NCI-H2107 (cell line): ENCODE measurements at regions not wholly inside any gene's neighbourhood (a gene's known extent, or its start where the extent isn't known, plus 50 kb on each side); places are given as distances from the start of the nearest gene placed in this dataset.

Source experiments
- DNase-seq: peaks from one replicate; lab custom pipeline; 2025; lab: John Stamatoyannopoulos, UW

DNA sequence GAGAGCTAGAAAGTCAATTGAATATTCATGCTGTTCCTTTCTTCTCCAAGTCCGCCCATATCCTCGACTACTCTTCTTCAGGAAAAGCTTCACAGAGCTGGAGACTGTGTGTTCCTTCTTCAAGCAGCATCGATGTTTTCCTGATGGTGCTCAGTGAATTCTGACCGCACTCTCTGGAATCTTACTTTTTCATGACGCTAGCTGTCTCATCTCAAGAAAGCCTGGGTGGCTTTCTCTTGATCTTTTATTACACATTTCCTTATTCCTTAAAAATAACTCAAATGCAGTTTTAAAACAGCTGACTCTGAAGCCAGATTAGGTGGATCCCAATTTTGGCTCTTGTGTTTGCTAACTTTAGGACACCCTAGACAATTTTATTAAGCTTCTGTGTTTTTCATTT is 1245.1 kb upstream of the LRRTM1 start:
- no peak for DNase-seq

GRCh38 chr2:81545626-81546025 is 1241.1 kb upstream of the LRRTM1 start:
- DNase-seq = no peak

- no peak for DNase-seq
Observed at GRCh38 chr2:81542119-81542518, 1237.6 kb upstream of the LRRTM1 start.

DNA sequence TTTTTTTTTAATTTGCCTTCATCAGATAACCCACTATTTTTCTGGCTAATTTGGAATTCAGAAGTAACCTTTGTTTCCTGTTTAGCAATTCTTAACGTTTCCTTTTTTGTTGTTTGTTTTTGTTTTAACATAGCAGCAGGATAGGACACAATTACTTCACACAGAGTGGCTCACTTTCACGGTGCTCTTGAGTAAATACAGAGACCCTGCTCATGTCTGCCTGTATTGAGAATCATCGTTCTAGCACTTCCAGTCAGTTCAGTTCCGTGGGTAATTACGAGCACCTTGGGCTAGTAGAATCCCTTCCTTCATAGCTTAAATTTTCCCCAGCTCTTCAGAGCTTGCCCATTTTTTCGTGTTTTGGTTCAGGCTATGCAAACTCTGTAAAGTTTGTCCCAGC is 1225.4 kb upstream of the LRRTM1 start:
- no peak for DNase-seq

DNA sequence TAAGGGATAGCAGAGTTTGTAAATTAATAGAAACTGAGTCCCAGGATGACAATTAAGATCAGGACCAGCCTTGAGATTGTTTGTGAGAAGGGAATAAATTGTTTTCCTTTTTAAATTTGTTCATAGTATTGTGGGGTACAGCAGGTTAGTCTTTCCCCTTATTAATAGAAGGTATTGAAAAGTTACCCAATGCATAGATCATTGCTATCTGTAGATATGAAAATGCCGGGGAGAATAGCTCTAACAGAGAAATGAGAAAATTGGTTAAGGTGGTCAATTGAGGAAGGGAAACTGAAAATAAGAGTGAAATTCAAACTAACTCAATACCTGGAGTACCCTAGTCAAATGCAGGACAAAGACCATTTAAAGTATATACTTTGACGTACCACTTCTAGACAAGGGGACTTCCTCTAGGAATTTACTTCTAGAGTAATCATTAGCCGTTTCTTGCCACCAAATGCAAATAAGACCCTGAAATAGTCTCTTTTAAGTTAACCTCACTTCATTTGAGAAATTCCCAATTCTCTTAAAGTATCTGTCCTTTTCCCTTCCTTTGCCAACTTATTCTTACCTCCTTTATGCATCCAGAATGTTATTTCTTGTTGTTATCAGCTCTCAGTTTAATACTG is 1224.4 kb upstream of the LRRTM1 start:
- no peak for DNase-seq

GRCh38 chr2:81523344-81523743 is 1218.8 kb upstream of the LRRTM1 start:
- DNase-seq = no peak

- DNase-seq = no peak
Observed at GRCh38 chr2:81513328-81513727, 1208.8 kb upstream of the LRRTM1 start.

- DNase-seq = no peak
Observed at GRCh38 chr2:81505586-81505985, 1201.0 kb upstream of the LRRTM1 start.

DNA sequence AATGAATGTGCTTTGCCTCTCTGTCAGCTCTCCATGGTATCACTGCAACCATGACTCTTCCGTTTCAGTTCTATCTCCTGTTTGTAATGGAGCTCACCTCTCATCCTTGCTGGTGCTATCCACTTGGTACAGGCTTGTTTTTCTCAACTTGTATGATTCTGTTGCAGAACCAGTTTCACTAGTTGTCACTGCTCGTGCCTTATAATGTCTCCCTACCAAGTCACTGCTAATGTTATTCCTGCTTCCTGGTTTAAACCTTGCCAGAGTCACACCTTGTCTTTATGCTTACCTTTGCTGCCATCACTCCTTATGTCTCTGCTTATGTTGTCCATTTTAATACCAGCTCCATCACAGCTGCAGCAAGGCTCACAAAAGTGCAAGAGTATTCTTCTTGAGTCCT is 1191.0 kb upstream of the LRRTM1 start:
- no peak for DNase-seq

DNA sequence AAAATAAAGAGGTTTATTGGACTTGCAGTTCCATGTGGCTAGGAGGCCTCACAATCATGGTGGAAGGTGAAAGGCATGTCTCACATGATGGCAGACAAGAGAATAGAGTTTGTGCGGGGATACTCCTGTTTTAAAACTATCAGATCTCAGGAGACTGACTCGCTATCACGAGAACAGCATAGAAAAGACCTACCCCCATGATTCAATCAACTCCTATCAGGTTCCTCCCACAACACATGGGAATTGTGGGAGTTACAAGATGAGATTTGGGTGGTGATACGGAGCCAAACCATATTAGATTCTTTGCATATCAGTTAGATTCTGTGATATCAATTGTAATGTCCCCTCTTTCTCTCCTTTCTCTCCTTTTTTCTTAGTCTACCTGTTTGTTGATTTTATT is 1178.7 kb upstream of the LRRTM1 start:
- no peak for DNase-seq

DNA sequence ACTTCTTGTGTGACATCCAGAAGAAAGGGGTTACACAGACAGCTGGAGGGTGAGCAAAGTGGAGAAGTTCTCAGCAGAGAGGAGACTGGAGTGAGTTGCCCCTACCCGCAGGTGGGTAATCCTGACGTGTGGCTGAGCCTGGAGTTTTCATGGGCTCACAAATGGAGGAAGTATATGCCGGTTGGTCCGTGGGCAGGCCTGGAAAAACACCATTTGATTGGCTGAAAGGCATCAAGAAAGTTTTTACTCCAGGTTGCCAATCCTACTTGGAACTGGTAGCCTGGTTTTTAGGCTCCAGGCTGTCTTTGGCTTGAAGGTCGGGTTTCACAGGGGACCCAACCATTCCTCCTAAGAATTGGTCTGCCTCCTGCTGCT is 1177.4 kb upstream of the LRRTM1 start:
- no peak for DNase-seq

- DNase-seq = no peak
Observed at GRCh38 chr2:81481242-81481993, 1176.9 kb upstream of the LRRTM1 start.

DNA sequence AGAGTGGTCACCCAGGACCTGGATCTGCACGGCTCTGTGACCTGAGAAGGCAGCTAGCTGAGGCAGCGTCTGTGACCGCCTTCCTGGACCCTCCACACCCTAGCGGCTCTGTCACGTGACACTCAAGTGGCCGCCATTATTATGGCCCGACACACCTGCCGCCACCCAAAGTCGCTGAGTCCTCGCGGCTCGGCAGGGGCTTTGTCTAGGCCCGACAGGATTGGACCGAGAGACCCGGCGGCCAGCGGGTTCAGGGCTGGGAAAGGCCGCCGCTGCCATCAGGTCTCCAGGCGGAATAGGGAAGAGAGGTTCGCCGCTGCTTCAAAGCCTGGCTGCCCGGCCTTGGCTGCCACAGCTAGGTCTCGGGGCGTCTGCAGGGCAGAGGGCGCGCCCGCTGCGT is 1162.5 kb upstream of the LRRTM1 start:
- no peak for DNase-seq

DNA sequence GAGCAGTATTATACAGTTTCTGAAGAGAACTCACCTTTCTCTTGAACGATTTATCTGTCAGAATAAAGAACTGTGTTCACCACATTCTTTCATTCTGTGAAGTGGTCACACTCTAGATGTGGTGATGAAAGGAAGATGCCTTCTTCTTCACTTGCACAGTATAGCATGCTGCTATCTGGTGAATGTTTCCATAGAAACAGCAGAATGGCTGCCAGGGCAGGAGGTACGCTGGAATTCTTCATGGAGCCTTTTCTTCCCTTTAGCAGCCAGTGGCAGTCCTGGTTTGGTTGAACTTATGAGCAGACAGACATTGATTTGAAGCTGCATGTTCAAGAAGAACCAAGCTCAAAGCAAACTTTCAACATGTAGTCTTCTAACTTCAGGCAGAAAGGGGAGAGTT is 1157.9 kb upstream of the LRRTM1 start:
- DNase-seq = no peak

DNA sequence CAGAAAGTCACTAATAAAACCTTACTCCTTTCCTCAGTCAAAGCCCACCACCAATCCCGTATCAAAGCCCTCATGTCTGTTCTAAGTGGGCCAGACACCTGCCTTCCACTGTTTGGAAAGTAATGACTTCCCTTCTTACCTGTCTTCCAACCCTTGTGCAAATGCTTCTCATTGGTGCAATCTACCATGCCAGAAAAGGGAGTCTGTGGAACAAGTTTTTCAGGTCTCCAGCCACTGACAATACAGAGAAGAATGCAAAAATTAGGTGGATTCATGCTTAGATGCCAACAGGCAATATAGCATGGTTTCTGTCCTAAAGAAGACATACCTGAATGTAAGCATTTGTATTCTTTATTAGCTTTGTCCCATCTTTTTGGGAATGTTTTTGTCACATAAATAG is 1140.6 kb upstream of the LRRTM1 start:
- DNase-seq = no peak

DNA sequence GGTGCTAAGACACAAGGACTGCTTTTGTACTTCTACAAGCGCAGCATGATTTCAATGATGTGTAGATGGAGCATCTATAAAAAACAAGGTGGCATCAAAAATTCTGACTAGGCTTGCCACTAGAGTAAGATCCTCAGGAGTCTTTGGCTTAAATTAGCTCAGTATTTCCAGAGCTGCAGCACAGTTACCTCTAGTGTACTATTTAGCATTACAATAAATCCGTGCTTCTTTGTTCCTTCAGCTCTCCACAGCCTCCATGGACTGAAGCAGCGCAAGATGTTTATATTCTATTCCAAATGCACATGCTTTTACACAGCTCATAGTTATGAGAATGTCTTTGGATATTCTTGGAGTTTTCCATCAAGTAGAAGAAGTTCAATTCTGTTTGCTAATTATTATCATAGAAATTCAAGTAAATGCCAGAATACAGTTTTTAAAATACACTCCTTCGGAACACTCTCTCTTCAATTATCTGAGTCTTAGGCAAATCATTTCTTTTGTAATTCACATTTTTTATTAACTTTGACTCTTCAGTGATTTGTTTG is 1133.0 kb upstream of the LRRTM1 start:
- DNase-seq = no peak

- no peak for DNase-seq
Observed at GRCh38 chr2:81436256-81436655, 1131.7 kb upstream of the LRRTM1 start.

- no peak for DNase-seq
Observed at GRCh38 chr2:81412681-81413080, 1108.1 kb upstream of the LRRTM1 start.

GRCh38 chr2:81403508-81403907 is 1099.0 kb upstream of the LRRTM1 start:
- DNase-seq = no peak

GRCh38 chr2:81396417-81397019 is 1092.0 kb upstream of the LRRTM1 start:
- no peak for DNase-seq

DNA sequence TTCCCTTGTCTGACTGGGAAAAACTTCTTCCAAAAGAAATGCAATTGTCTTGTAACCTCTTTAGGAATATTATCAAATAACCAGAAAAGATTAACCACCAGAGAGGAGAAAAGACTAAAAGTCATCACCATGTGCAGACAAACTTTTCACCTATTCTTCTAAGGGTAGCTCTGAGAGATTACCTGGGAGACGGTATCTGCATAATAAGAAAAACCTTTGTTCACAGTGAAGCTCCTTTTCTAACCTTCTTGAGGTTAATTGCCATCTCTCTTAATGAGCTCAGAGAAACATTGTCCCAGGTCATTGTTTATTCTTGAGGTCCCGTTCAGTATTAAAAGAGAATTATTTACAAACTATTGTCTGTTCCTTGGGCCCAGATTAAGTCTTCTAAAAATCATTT is 1091.2 kb upstream of the LRRTM1 start:
- no peak for DNase-seq

DNA sequence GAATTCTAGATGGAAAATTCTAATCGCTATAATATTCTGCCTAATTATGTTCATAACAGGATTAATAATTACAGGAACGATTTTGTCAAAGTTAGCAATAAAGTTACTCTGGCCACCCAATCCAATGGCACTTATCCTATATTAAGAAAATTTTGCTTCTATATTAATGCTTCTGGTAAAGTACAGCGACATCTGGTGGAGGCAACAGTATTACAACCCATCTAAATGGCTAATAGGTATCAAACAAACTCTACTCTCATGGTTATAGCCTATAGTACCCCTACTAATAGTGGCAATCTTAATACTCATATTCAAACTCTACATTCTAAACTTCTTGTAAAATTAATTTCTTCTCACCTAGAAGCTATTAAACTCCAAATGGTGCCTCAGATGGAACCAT is 1084.7 kb upstream of the LRRTM1 start:
- no peak for DNase-seq

- no peak for DNase-seq
Observed at GRCh38 chr2:81363800-81364199, 1059.2 kb upstream of the LRRTM1 start.
